IMR-90 (cell line): ENCODE measurements at regions not wholly inside any gene's neighbourhood (a gene's known extent, or its start where the extent isn't known, plus 50 kb on each side); places are given as distances from the start of the nearest gene placed in this dataset.

Source experiments
- ATAC-seq: fragments of 200-7000 bp; cut with Tn5 transposase; 2 replicates; pipeline ENCODE4 v1.9.1; 2020; ENCODE audit warnings: low read depth, mild to moderate bottlenecking, moderate library complexity
- BruUV-seq: library from RNA; stranded (reverse); fragments of 400-500 nt; replicated peaks from 2 replicates; lab custom pipeline; 2021; lab: Mats Ljungman, UMichigan
- CTCF ChIA-PET: fragments of 300-600 bp; formaldehyde crosslinking; extraction: SDS; loops from one replicate; lab custom pipeline; 2021; ENCODE audit warnings: antibody characterized with exemption; lab: Yijun Ruan, JAX
- POLR2A ChIA-PET: fragments of 300-600 bp; sonication (Branson Sonifier 250); formaldehyde crosslinking; loops from one replicate; lab custom pipeline; 2022; ENCODE audit warnings: antibody characterized with exemption; ENCODE audit not compliant: unreplicated experiment; lab: Charles Lee
- DNase-seq: peaks from one replicate; pipeline ENCODE4 v3.0.0; 2013
- H2AFZ ChIP-seq: replicated peaks from 2 replicates; pipeline ENCODE3; 2013; ENCODE audit warnings: low read length, mild to moderate bottlenecking; ENCODE audit not compliant: poor library complexity
- H2AK5ac ChIP-seq: 2 replicates; pipeline ENCODE4 v1.6.1; 2013; ENCODE audit warnings: low read depth, low read length, inconsistent platforms
- H2AK9ac ChIP-seq: replicated peaks from 2 replicates; pipeline ENCODE3; 2013; ENCODE audit warnings: mild to moderate bottlenecking, low read depth, low read length, moderate library complexity; ENCODE audit not compliant: poor library complexity
- H2BK120ac ChIP-seq: 2 replicates; pipeline ENCODE4 v1.6.1; 2013; ENCODE audit warnings: low read depth, low read length, inconsistent platforms
- H2BK15ac ChIP-seq: 3 replicates; pipeline ENCODE4 v1.6.1; 2013; ENCODE audit warnings: low read depth, low read length, inconsistent platforms
- H2BK20ac ChIP-seq: 2 replicates; pipeline ENCODE4 v1.6.1; 2013; ENCODE audit warnings: low read depth, mild to moderate bottlenecking, inconsistent platforms, low read length, moderate library complexity
- H2BK5ac ChIP-seq: 2 replicates; pipeline ENCODE4 v1.6.1; 2013; ENCODE audit warnings: mild to moderate bottlenecking, low read depth, low read length, inconsistent platforms; ENCODE audit not compliant: poor library complexity, severe bottlenecking
- H3K14ac ChIP-seq: replicated peaks from 2 replicates; pipeline ENCODE4 v1.6.1; 2013; ENCODE audit warnings: low read depth, low read length, inconsistent platforms
- H3K18ac ChIP-seq: 2 replicates; pipeline ENCODE4 v1.6.1; 2013; ENCODE audit warnings: low read depth, low read length, control low read depth
- H3K23ac ChIP-seq: 2 replicates; pipeline ENCODE4 v1.6.1; 2013; ENCODE audit warnings: low read depth, low read length, inconsistent platforms
- H3K27ac ChIP-seq: 2 replicates; pipeline ENCODE4 v1.5.1; 2013; ENCODE audit warnings: mild to moderate bottlenecking, control low read depth, low read length; ENCODE audit not compliant: insufficient read depth
- H3K27me3 ChIP-seq: 2 replicates; pipeline ENCODE4 v1.6.1; 2013; ENCODE audit warnings: low read length; ENCODE audit not compliant: control insufficient read depth, insufficient read depth
- H3K36me3 ChIP-seq: 2 replicates; pipeline ENCODE4 v1.6.1; 2013; ENCODE audit warnings: low read length, mixed read lengths; ENCODE audit not compliant: control insufficient read depth, insufficient read depth
- H3K4ac ChIP-seq: 2 replicates; pipeline ENCODE4 v1.6.1; 2013; ENCODE audit warnings: low read depth, low read length, inconsistent platforms
- H3K4me1 ChIP-seq: 2 replicates; pipeline ENCODE4 v1.6.1; 2013; ENCODE audit warnings: low read length, mixed read lengths; ENCODE audit not compliant: control insufficient read depth, insufficient read depth
- H3K4me2 ChIP-seq: 2 replicates; pipeline ENCODE4 v1.6.1; 2013; ENCODE audit warnings: low read depth, mild to moderate bottlenecking, control low read depth, low read length, moderate library complexity
- H3K4me3 ChIP-seq: 2 replicates; pipeline ENCODE4 v1.5.1; 2013; ENCODE audit warnings: low read depth, mild to moderate bottlenecking, control low read depth, low read length, moderate library complexity; ENCODE audit not compliant: insufficient read depth
- H3K56ac ChIP-seq: 2 replicates; pipeline ENCODE4 v1.6.1; 2013; ENCODE audit warnings: low read length, inconsistent platforms; ENCODE audit not compliant: insufficient read depth; ENCODE audit errors: extremely low read depth
- H3K79me1 ChIP-seq, 2 experiments: 2 replicates each; pipeline ENCODE4 v1.6.1; 2013; ENCODE audit warnings: low read length in 2 of 2, inconsistent platforms in 1 of 2, low read depth in 1 of 2
- H3K9ac ChIP-seq: 2 replicates; pipeline ENCODE4 v1.6.1; 2013; ENCODE audit warnings: low read depth, low read length, control low read depth
- H3K9me1 ChIP-seq: 2 replicates; pipeline ENCODE4 v1.6.1; 2013; ENCODE audit warnings: low read length, inconsistent platforms; ENCODE audit not compliant: insufficient read depth
- H3K9me3 ChIP-seq: 2 replicates; pipeline ENCODE4 v1.6.1; 2013; ENCODE audit warnings: low read length; ENCODE audit not compliant: control insufficient read depth, insufficient read depth
- H4K20me1 ChIP-seq: 2 replicates; pipeline ENCODE4 v1.6.1; 2013; ENCODE audit warnings: low read length, inconsistent platforms; ENCODE audit not compliant: insufficient read depth
- H4K5ac ChIP-seq: 2 replicates; pipeline ENCODE4 v1.6.1; 2013; ENCODE audit warnings: mild to moderate bottlenecking, low read depth, low read length, control low read depth
- H4K8ac ChIP-seq, 2 experiments: 2 replicates each; pipeline ENCODE4 v1.6.1; 2013; ENCODE audit warnings: low read depth in 2 of 2, low read length in 2 of 2, control low read depth in 1 of 2, inconsistent platforms in 1 of 2
- H4K91ac ChIP-seq: 2 replicates; pipeline ENCODE4 v1.6.1; 2013; ENCODE audit warnings: low read depth, low read length, inconsistent platforms; ENCODE audit not compliant: insufficient read depth
- BHLHE40 ChIP-seq: fragments of 150-350 bp; IDR thresholded peaks from 2 replicates; pipeline ENCODE4 v1.6.1; 2016; ENCODE audit warnings: mild to moderate bottlenecking, low read depth, low read length
- CHD1 ChIP-seq: IDR thresholded peaks from 2 replicates; pipeline ENCODE4 v1.6.1; 2012; ENCODE audit warnings: low read depth, low read length, improper control_type of control experiment
- ELK1 ChIP-seq: fragments of 150-350 bp; IDR thresholded peaks from 2 replicates; pipeline ENCODE4 v1.6.1; 2016; ENCODE audit warnings: low read depth, mild to moderate bottlenecking, low read length, moderate library complexity, borderline replicate concordance
- FOS ChIP-seq: fragments of 150-350 bp; IDR thresholded peaks from 2 replicates; pipeline ENCODE4 v1.6.1; 2016; ENCODE audit warnings: low read depth, low read length
- MAFK ChIP-seq: IDR thresholded peaks from 2 replicates; pipeline ENCODE4 v1.6.1; 2012; ENCODE audit warnings: low read depth, low read length, improper control_type of control experiment
- MAZ ChIP-seq: IDR thresholded peaks from 2 replicates; pipeline ENCODE4 v1.6.1; 2012; ENCODE audit warnings: low read depth, mild to moderate bottlenecking, low read length, improper control_type of control experiment, moderate library complexity, borderline replicate concordance
- MXI1 ChIP-seq: IDR thresholded peaks from 2 replicates; pipeline ENCODE4 v1.6.1; 2012; ENCODE audit warnings: low read depth, mild to moderate bottlenecking, low read length, moderate library complexity, borderline replicate concordance
- NFE2L2 ChIP-seq: fragments of 150-350 bp; IDR thresholded peaks from 2 replicates; pipeline ENCODE4 v1.6.1; 2016; ENCODE audit warnings: low read depth, mild to moderate bottlenecking, low read length
- POLR2A ChIP-seq: IDR thresholded peaks from 2 replicates; pipeline ENCODE4 v1.6.1; 2012; ENCODE audit warnings: mild to moderate bottlenecking, low read depth, low read length
- SMC3 ChIP-seq: fragments of 150-350 bp; IDR thresholded peaks from 2 replicates; pipeline ENCODE4 v1.6.1; 2016; ENCODE audit warnings: low read depth, mild to moderate bottlenecking, antibody characterized with exemption, low read length, moderate library complexity
- USF2 ChIP-seq: fragments of 150-350 bp; IDR thresholded peaks from 2 replicates; pipeline ENCODE4 v1.6.1; 2017; ENCODE audit warnings: mild to moderate bottlenecking, antibody characterized with exemption, low read length, low read depth
- WGBS, 2 experiments: methylation state at CpG; one replicate each; pipeline versions ENCODE4 v1.1.5 to v1.1.7; 2013; ENCODE audit warnings: missing lambda C conversion rate in 2 of 2; ENCODE audit not compliant: insufficient read length in 1 of 2; ENCODE audit errors: extremely low coverage in 2 of 2; 5-methylcytosine and 5-hydroxymethylcytosine counted together
- dilution Hi-C: fragments of 300-500 bp; cut with HindIII; formaldehyde crosslinking; loops from one replicate; pipeline ENCODE4 v1.14.3; 2018; ENCODE audit warnings: low sequenced_read_pairs; ENCODE audit not compliant: unreplicated experiment
- in situ Hi-C: fragments of 300-500 bp; cut with MboI; formaldehyde crosslinking; loops from 3 replicates; pipeline ENCODE4 v1.14.3; 2019; ENCODE audit warnings: low sequenced_read_pairs, inconsistent platforms, mixed read lengths
- intact Hi-C: fragments of 100-400 bp; cut with micrococcal nuclease; formaldehyde crosslinking; loops from 2 replicates; pipeline ENCODE4 v1.10.0; 2022

- CTCF ChIA-PET, result no interaction called here
These were observed 147.4 kb upstream of the RPS23 start for GRCh38 chr5:82425591-82425990.

More at GRCh38 chr5:82425591-82425990, 147.4 kb upstream of the RPS23 start:
- Histone ChIP-seq H2BK15ac (no peak overlapping the region), H3K36me3 (no peaks in the 10 kb centered on the region), H4K91ac (no peak overlapping the region), H3K14ac (no peak overlapping the region), H2BK20ac (no peak overlapping the region), H3K4me2 (no peak overlapping the region), H4K8ac (no peak overlapping the region), H3K4me3 (no peak overlapping the region), H3K79me1 (no peaks in the 10 kb centered on the region), H4K20me1 (no peaks in the 10 kb centered on the region), H3K56ac (no peak overlapping the region), H3K27ac (no peak overlapping the region), H3K9me1 (peaks cover 9% of the 10 kb centered on the region), H4K5ac (no peak overlapping the region), H2BK120ac (no peak overlapping the region), H2AFZ (peak overlapping the region; percentile 11), H3K18ac (no peak overlapping the region), H3K27me3 (no peaks in the 10 kb centered on the region), H2AK9ac (no peak overlapping the region), H2BK5ac (no peak overlapping the region), H3K4me1 (peaks cover 9% of the 10 kb centered on the region), H3K23ac (no peak overlapping the region), H2AK5ac (no peak overlapping the region), H3K4ac (no peak overlapping the region), H3K9ac (no peak overlapping the region), H3K9me3 (no peaks in the 10 kb centered on the region)
- WGBS, 2 experiments, result no CpG with 5 or more reads among the region's 3 CpGs
- TF ChIP-seq ELK1 (no peak), MAFK (no peak), POLR2A (no peak), SMC3 (no peak), MAZ (no peak), USF2 (no peak), FOS (no peak), BHLHE40 (no peak), CHD1 (no peak), NFE2L2 (no peak), MXI1 (no peak)
- in situ Hi-C loops (no loop called here), intact Hi-C loops (no loop called here), dilution Hi-C loops (no loop called here)
- no peak for ATAC-seq
- no peak for DNase-seq
- POLR2A ChIA-PET, result no interaction called here
- BruUV-seq, result no TSS peak
